ENCODE measurements at regions not wholly inside any gene's neighbourhood (a gene's known extent, or its start where the extent isn't known, plus 50 kb on each side); places are given as distances from the start of the nearest gene placed in this dataset.

- Histone ChIP-seq H3K9me3 (no peaks in the 10 kb centered on the region), H3K4me1 (peaks cover 47% of the 10 kb centered on the region), H3K4me2 (peak overlapping the region; percentile 51), H3K4me3 (no peak overlapping the region), H3K36me3 (no peaks in the 10 kb centered on the region), H3K9ac (no peak overlapping the region), H4K20me1 (no peaks in the 10 kb centered on the region), H3K27me3 (no peaks in the 10 kb centered on the region), H3K27ac (no peak overlapping the region)
- no peak for TF ChIP-seq Cebpa-rat (IDR thresholded peaks at IDR 0.05)
Observed at GRCh38 chr1:36652586-36652985, 169.9 kb upstream of the CSF3R start.

- Histone ChIP-seq H3K4me3 (no peak overlapping the region), H3K4me2 (peak overlapping the region; percentile 51; the same call in 1 of the 2 replicates), H3K27me3 (no peaks in the 10 kb centered on the region), H3K9me3 (no peaks in the 10 kb centered on the region), H3K36me3 (no peaks in the 10 kb centered on the region), H3K4me1 (peaks cover 49% of the 10 kb centered on the region), H3K27ac (no peak overlapping the region), H3K9ac (no peak overlapping the region), H4K20me1 (no peaks in the 10 kb centered on the region)
- no peak for TF ChIP-seq Cebpa-rat (IDR thresholded peaks at IDR 0.05)
Observed at GRCh38 chr1:36652011-36652410, 169.3 kb upstream of the CSF3R start.

- no peak overlapping the region for H3K9ac ChIP-seq
- H4K20me1 ChIP-seq = no peaks in the 10 kb centered on the region
- peaks cover 48% of the 10 kb centered on the region for H3K4me1 ChIP-seq
- no peaks in the 10 kb centered on the region for H3K36me3 ChIP-seq
- H3K4me2 ChIP-seq = no peak overlapping the region
- H3K27me3 ChIP-seq = no peaks in the 10 kb centered on the region
- no peak overlapping the region for H3K4me3 ChIP-seq
- H3K27ac ChIP-seq = no peak overlapping the region
- no peaks in the 10 kb centered on the region for H3K9me3 ChIP-seq
- TF ChIP-seq Cebpa-rat (IDR thresholded peaks at IDR 0.05) = no peak
Observed at GRCh38 chr1:36651176-36651910, 168.6 kb upstream of the CSF3R start.

GRCh38 chr1:36650200-36651065 lies 167.7 kb upstream of the CSF3R start:
- no peaks in the 10 kb centered on the region for H3K36me3 ChIP-seq
- no peaks in the 10 kb centered on the region for H3K9me3 ChIP-seq
- H3K27me3 ChIP-seq = no peaks in the 10 kb centered on the region
- H3K9ac ChIP-seq = no peak overlapping the region
- no peak overlapping the region for H3K27ac ChIP-seq
- H3K4me1 ChIP-seq = peaks cover 38% of the 10 kb centered on the region
- H3K4me3 ChIP-seq = no peak overlapping the region
- H3K4me2 ChIP-seq = no peak overlapping the region
- H4K20me1 ChIP-seq = no peaks in the 10 kb centered on the region
- TF ChIP-seq Cebpa-rat (IDR thresholded peaks at IDR 0.05) = no peak

- H3K4me1 ChIP-seq = peaks cover 29% of the 10 kb centered on the region
- H3K27ac ChIP-seq = no peak overlapping the region
- no peak overlapping the region for H3K9ac ChIP-seq
- no peak for TF ChIP-seq Cebpa-rat (IDR thresholded peaks at IDR 0.05)
- no peak overlapping the region for H3K4me3 ChIP-seq
- no peaks in the 10 kb centered on the region for H3K36me3 ChIP-seq
- H3K27me3 ChIP-seq = no peaks in the 10 kb centered on the region
- no peak overlapping the region for H3K4me2 ChIP-seq
- H4K20me1 ChIP-seq = no peaks in the 10 kb centered on the region
- H3K9me3 ChIP-seq = no peaks in the 10 kb centered on the region
Observed at GRCh38 chr1:36645867-36646266, 163.2 kb upstream of the CSF3R start.

- H3K9me3 ChIP-seq = no peaks in the 10 kb centered on the region
- no peak overlapping the region for H3K9ac ChIP-seq
- H3K4me1 ChIP-seq = peaks cover 29% of the 10 kb centered on the region
- TF ChIP-seq Cebpa-rat (IDR thresholded peaks at IDR 0.05) = no peak
- H3K4me2 ChIP-seq = no peak overlapping the region
- H3K27me3 ChIP-seq = no peaks in the 10 kb centered on the region
- H3K36me3 ChIP-seq = no peaks in the 10 kb centered on the region
- H3K27ac ChIP-seq = no peak overlapping the region
- H3K4me3 ChIP-seq = no peak overlapping the region
- no peaks in the 10 kb centered on the region for H4K20me1 ChIP-seq
Observed at GRCh38 chr1:36644556-36644955, 161.8 kb upstream of the CSF3R start.

- Histone ChIP-seq H4K20me1 (no peaks in the 10 kb centered on the region), H3K4me1 (peaks cover 25% of the 10 kb centered on the region), H3K9ac (0 out of 2 replicates have a peak overlapping the region, but pooled peaks have one; percentile 7), H3K27me3 (no peaks in the 10 kb centered on the region), H3K9me3 (no peaks in the 10 kb centered on the region), H3K36me3 (no peaks in the 10 kb centered on the region), H3K27ac (no peak overlapping the region), H3K4me2 (peak overlapping the region; percentile 48), H3K4me3 (no peak overlapping the region)
- no peak for TF ChIP-seq Cebpa-rat (IDR thresholded peaks at IDR 0.05)
Observed at GRCh38 chr1:36643371-36644270, 160.9 kb upstream of the CSF3R start.

- Histone ChIP-seq H4K20me1 (no peaks in the 10 kb centered on the region), H3K27ac (no peak overlapping the region), H3K36me3 (no peaks in the 10 kb centered on the region), H3K9me3 (no peaks in the 10 kb centered on the region), H3K4me1 (peaks cover 17% of the 10 kb centered on the region), H3K4me3 (no peak overlapping the region), H3K27me3 (no peaks in the 10 kb centered on the region), H3K4me2 (no peak overlapping the region), H3K9ac (no peak overlapping the region)
- no peak for TF ChIP-seq Cebpa-rat (IDR thresholded peaks at IDR 0.05)
Observed at GRCh38 chr1:36642802-36643201, 160.1 kb upstream of the CSF3R start.

GRCh38 chr1:36641776-36642175 lies 159.1 kb upstream of the CSF3R start:
- Histone ChIP-seq H3K9ac (no peak overlapping the region), H4K20me1 (no peaks in the 10 kb centered on the region), H3K36me3 (no peaks in the 10 kb centered on the region), H3K4me3 (no peak overlapping the region), H3K27me3 (no peaks in the 10 kb centered on the region), H3K27ac (no peak overlapping the region), H3K9me3 (no peaks in the 10 kb centered on the region), H3K4me1 (peaks cover 13% of the 10 kb centered on the region), H3K4me2 (no peak overlapping the region)
- TF ChIP-seq Cebpa-rat (IDR thresholded peaks at IDR 0.05) = no peak

Data from BLaER1 (cell line).